ENCODE measurements at regions not wholly inside any gene's neighbourhood (a gene's known extent, or its start where the extent isn't known, plus 50 kb on each side); places are given as distances from the start of the nearest gene placed in this dataset.

DNA sequence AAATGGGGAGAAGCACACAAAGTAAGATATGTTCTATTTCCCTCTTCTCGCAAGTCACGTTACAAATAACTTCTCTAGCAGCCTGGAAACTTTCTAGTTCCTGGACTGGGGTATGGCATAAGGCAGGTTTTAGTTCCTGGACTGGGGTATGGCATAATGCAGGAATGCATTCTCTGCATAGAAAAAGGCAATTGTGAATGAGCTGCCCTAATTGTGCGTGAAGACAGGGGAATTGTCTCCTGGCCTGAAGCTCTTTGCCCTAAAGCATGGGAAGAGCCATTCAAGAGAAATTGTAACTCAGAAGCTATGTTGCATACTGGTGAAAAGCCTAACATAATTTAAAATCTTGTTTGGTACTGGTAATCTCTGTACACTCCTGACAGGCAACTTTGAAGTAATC is 54.3 kb upstream of the CBLB start:
- DNase-seq (ENCODE audit: low spot score): no peak

DNA sequence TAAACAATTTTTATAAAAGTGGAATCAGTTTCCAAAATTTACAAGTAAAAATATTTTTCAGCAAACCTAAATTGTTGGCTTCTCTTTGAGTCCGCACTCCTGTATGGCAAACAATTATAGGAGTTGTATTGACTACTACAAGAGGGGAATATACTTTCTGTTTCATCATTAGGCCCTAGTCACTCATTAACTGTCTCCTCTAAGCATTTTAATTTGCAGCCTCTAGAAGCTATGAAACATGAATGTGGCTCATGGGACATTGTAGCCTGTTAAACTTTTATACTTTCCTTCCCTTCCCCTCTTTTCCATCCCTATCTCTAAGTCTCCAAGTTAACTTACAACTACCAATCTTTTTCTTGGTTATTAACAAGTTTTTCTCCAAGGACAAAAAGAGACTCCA is 58.9 kb upstream of the CBLB start:
- DNase-seq (ENCODE audit: low spot score): no peak

DNA sequence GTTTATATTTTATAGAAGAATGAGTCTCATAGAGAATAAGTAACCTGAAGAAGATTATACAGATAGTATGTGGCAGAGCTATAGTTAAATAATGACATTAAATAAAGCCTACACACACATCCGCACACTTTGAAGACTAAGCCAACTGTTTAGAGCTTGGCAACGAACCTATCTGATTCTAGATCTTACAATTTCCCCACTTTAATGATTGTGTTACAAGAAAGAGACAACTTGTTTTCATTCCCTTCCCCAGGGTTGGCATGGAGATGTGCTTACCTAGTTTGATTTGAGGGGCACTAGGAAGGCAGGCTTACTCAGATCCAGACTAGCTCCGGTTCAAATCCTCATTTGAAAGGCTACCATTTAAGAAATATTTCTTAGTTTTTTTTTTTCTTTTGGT is 61.9 kb upstream of the CBLB start:
- DNase-seq (ENCODE audit: low spot score): no peak

DNA sequence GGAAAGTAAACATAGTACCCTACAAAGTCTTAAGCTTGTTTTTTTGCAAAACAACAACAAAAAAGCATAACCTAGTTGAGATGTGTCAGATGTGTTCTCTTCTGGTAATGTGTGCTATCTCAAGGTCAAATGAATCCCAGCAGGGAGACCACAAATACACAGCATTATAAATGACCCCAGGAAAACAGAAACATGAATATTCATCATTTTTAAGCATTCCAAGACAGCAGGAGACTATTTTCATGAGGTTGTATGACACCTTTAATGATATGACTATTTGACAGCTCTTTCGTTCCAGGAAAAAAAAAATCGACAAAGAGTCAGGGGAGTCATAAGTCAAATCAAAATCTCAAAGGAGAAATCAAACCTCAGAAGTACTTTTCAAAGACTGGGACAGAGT is 62.7 kb upstream of the CBLB start:
- no peak for DNase-seq (ENCODE audit: low spot score)

DNA sequence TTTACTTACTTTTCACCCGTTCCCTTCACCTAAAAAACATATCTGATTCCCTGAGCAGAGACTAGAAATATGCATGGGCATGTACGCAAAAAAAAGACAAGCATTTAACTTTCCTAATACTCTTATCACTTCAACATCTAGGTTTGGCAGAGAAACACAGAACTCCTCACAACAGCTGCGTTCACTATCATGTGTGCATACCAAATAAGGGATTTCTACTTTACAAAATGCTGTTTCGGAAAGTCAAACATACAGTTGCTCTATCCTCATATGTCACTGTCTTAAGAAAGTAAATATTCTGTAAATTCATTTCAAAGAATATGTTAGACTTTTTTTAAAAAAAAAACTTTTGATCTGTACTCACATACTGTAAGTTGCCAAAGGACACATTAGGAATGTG is 65.1 kb upstream of the CBLB start:
- no peak for DNase-seq (ENCODE audit: low spot score)

DNA sequence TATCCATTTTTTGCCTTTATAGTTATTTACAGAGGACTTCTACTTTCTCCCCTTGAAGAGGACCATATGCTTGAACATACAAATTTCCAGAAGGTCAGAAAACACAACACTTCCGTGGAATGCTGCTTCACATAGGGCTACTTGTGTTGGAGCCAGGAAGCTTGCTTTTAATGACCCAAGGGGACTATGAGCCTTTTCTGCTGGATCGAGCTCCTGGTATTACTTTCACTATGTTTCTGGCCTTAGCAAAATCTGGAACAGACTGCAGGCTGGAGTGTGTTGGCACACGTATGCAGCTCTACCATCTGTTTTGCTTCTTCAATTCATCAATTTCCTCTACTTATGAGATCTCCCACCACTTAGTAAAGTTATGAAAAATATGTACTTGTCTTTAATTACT is 69.3 kb upstream of the CBLB start:
- DNase-seq (ENCODE audit: low spot score): no peak

DNA sequence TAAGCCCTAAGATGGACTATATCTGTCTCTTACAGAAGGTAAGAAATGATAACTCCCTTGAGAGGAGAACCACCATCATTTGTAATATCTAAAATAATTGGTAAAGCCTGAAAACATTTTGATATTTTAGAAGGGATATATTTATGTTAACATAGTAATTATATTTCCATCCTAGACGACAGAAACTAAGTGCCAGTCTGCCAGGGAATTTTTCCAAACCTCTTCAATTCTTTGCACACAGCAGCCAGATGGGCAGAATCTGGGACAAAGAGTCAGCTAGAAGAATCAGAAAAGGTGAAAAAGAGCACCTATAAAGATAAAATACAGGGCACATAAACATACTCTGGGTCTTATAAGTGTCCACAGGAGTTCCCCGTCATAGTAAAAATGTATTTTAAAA is 70.0 kb upstream of the CBLB start:
- no peak for DNase-seq (ENCODE audit: low spot score)

DNA sequence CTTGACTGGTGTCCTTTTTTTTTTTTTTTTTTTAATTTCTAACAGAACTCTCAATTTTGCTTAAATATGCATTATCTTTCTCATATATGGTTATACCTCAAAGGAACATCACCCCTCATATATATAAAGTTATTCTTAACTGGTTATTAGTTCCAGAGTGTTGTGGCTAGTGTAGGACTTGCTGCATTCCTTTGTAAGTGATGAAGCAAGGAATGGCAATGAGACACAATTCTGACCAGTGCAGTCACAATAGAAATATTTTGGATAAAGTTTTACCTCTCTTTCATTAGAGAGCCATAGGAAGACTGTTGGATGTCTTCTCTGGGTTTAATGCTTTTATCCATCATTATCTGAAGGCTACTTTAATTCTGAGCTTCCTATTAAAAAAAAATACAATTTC is 75.5 kb upstream of the CBLB start:
- no peak for DNase-seq (ENCODE audit: low spot score)

DNA sequence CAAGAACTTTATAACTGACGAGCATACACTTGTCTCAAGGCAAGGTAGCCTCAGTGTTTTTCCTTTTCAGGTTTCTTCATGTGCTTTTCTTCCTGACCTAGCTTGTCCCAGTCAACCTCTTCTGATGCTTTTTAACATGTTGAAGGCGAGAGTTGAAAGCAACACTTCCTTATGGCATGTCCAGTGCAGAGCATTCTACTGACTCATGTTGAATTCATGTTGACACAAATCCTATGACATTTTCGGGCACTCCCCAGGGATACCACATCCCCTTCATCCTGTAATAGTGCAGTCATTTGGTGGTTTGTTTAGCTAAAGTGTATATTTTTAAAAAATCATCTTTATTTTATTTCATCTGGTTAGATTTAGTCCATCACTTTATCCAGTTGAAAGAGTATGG is 75.9 kb upstream of the CBLB start:
- no peak for DNase-seq (ENCODE audit: low spot score)

DNA sequence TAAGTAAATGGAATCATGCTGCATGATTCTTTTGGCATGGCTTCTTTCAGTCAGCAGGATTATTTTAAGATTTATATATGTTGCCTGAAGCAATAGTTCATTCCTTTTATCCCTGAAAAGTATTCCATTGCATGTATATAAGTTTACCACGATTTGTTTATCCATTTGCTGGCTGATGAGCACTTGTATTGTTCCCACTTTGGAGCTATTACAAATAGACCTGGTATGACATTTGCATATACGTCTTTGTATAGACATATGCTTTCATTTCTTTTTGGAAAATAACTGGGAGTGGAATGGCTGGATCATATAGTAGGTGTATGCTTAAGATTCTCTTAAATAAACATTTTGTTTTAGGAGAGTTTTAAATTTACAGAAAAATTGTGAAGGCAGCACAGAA is 79.3 kb upstream of the CBLB start:
- DNase-seq (ENCODE audit: low spot score): no peak

DNA sequence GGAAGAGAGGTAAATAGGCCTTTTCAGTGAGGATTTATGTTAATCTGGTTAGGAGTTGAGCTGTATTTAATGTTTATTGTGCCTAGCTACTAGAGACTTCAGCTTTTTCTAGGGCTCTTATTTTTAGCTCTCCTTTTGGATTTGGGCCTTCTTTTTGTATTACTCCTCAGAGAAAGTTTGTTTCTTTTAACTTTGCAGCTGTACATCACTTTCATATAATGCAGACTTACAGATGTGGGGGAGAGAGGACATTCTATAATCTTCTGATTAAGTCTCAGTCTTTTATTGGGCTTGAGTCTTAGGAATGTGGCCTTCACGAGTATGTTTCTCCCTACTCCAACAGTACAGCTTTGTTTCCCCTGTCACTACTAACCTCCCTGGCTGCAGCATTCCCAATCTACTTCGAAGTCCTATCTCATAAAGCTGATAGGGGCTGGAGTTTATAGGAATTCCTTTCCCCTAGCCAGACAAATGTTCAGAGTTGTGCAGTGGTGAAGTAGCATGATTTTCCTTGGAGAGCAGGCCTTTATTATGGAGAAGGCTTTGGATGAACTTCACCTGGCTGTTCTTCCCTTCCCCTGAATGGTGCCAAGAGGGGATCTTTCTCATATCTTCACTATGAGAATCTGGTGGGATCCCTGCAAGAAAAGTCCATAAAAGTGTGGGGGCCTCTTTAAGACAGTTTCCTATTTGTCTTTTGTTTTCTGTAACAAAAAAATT is 82.2 kb upstream of the CBLB start:
- no peak for DNase-seq (ENCODE audit: low spot score)

DNA sequence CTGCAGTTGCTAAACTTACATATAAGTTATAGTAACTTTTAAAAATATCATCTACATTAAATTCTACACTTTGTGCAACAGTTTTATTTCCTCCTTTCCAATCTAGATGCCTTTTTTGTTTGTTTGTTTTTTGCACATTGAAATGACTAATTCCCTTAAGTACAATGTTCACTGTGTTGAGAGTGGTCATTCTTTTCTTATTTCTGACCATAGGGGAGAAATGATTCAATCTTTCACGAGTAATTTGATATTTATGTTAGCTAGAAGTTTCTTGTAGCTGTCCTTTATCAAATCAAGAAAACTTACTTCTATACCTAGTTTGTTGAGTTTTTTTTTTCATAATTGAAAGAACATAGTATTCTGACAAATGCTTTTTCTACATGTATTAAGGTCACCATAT is 85.0 kb upstream of the CBLB start:
- DNase-seq (ENCODE audit: low spot score): no peak

DNA sequence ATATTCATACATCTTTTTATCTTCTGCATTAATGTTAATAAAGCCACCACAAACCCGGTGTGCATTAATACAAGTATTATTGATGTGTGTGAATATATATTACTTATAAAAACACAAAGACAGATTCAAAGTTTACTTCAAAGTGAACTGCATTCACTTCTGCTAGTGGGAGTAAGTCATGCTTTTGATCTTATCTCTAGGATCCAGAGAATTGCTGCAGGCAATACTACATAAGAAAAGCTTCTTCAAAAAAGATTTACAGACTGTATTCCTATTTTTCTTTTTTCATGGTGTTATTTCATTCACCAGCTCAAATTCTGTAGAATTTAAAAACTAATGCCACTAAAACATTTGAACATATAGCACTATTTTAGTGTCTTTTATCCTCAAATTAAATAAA is 87.5 kb upstream of the CBLB start:
- DNase-seq (ENCODE audit: low spot score): no peak

DNA sequence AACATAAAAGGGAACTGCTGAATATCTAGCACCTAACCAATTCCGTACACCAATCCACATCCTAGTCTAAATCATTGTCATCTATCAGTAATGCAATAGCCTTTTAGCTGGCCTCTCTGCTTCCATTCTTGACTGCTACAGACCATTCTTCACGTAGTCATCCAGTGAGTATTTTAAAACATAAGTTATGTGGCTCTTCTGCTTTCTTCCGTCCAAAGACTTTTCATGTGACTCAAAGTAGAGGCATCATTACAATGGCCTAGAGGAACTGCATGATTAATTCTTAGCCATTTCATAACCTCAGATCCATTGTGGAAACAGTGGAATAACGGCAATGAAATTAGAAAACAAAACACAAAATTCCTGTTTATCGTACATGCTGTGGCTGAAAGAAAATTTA is 88.9 kb upstream of the CBLB start:
- DNase-seq (ENCODE audit: low spot score): no peak

DNA sequence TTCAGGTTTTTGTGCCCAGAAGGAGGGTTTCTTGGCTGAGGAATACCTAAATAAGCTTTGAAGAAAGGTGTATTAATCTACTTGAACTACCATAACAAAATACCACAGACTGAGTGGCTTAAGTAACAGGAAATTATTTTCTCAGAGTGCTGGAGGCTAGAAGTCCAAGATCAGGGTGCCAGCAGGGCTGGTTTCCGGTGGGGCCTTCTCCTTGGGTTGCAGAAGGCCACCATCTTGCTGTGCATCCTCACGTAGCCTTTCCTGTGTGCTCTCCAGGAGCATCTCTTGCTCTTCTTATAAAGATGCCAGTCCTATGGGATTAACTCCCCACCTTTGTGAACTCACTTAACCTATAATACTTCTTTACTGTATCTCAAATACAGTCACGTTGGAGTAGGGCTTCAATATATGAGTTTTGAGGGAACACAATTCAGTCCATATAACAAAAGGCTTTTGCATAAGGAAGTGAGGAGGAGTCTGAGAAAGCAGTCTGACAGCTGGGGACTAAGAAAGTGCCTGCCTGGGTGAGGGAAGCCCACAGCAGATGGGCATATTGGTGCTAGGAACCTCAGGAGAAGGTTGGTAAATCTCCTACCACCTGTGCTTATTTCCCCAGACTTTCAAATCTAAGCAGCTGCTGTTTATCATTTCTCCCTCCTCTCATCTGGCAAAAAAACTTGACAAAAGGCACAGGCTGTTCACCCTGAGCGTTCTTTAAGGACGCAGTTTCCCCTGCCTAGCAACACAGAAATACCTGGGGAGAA is 89.6 kb upstream of the CBLB start:
- DNase-seq (ENCODE audit: low spot score): no peak

DNA sequence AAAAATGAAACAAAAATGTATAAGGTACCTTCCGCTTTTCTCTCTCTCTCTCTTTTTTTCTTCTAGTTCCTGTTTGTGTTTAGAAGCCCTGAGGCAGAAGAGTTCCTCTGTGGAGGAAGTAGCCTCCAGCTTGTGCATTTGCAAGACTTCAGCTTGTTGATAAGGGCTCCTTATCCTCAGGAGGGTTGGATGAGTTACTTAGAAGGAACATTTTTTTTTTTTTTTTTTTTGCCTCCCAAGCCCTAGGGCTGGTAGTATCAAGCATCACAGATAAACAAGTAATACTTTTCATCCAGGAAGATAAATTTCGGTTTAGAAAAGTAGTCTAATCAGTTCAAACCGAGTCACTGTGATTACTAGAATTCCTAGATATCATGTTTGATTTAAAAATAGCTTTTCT is 91.0 kb upstream of the CBLB start:
- no peak for DNase-seq (ENCODE audit: low spot score)

DNA sequence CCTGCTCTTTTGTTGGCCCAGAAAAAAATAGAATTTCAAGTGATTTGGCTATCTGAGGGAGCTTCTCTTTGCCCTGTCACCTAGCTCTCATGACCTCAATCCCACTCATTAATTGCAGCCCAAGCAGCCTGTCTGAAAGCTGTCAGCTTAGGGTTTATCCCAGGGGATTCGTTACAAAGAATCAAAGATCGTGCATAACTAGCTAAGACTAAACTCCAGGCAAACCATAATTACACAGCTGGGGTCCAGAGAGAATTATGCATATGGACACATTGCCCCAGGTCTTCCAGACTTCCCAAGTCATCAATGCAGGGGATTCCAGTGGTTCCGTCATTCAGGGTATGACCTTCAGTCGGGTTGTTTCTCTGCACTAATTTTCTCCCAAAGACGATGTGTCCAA is 91.6 kb upstream of the CBLB start:
- DNase-seq (ENCODE audit: low spot score): no peak

DNA sequence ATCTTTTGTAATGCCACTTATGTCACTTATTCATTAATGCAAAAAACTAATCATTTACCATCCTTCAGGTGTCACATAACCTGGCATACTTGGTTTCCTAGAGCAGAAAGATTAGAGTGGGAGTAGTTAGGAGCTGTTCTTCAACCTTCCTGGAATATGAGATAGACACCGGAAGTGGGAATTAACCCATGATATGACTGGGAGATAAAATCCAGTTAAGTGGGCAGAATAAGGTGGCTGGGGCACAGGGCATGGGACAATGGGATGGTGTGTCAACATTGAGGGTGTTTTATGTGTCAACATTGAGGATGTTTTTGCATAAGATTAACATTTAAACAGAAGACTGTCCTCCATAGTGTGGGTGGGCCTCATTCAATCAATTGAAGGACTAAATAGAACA is 94.3 kb upstream of the CBLB start:
- no peak for DNase-seq (ENCODE audit: low spot score)

DNA sequence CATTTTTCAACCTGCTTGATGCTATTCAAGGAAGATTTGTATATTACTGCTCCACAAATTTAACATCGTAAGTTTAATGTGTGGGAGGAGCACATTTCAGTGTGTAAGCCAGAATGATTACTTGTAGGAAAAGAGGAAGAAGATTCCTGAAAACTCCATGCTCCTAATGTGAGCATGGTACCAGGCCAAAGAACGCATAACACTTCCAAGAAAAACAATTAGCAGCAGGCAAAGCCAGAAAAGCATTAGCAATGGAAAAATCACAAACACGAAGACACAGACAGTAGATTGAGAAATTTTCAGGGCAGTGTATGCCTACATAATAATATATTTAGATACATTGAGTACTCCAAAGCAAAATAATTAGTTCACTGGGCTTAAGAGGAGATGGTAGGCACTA is 96.6 kb upstream of the CBLB start:
- no peak for DNase-seq (ENCODE audit: low spot score)

DNA sequence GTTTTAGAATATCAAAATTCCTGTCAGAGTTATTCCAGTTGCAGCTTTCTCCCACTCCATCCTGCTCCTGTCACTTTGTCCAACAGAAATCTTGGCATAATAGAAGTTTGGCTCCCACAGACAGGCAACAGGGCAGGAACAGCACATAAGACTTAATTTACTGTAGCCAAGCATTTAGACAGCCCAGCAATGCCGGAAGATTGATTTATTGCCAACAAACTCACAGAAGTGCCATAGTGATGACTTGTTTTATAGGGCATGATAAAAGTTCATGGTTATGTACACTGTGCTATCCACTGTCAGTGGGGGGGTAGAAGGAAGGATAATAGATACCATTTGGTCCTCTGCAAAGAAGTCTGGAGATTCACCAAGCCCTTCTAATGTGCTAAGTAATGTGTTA is 98.3 kb upstream of the CBLB start:
- no peak for DNase-seq (ENCODE audit: low spot score)

DNA sequence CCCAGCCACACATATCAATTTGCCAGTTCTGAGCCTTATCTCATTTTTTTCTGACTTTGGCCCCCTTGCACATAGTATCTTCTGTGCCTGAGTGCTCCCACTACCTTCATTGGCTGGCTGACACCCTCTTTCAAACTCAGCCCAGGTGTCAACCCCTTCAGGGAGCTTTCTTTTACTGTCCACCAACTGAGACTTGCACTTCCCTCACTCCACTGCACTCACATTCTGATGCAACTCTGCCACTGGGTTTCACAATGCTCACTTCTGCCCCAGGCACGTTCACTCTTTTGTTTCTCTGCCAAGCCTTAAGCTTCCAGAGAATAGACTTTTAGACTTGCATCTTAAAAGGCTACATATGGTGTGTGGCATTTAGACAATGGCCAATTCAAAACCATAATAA is 101.5 kb upstream of the CBLB start:
- no peak for DNase-seq (ENCODE audit: low spot score)

DNA sequence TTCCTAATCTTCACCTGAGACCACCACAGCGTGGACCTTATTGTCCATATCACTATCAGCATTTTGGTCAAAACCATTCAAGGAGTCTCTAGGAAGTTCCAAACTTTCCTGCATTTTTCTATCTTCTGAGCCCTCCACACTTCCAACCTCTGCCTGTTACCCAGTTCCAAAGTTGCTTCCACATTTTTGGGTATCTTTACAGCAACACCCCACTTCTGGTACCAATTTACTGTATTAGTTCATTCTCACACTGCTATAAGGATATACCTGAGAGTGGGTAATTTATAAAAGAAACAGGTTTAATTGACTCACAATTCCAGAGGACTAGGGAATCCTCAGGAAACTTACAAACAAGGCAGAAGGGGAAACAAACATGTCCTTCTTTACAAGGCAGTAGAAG is 103.3 kb upstream of the CBLB start:
- DNase-seq (ENCODE audit: low spot score): no peak

DNA sequence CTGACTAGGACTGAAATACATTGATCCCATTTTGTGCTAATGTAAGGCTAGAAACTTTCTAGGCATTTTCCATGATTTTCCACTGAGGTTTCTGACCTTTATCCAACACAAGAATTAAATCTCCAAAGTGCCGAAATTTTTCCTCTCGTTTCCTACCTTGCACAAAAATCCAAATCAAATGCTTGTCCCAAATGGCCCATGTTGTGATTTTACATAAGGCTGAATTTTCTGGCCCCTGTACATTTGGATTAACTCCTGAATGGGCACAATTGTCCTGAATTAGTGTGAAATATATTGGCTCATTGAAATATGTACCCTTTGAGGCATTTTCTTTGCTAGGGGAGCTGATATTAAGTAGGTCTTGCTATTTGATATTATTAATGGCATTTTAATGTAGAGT is 105.6 kb upstream of the CBLB start:
- no peak for DNase-seq (ENCODE audit: low spot score)

DNA sequence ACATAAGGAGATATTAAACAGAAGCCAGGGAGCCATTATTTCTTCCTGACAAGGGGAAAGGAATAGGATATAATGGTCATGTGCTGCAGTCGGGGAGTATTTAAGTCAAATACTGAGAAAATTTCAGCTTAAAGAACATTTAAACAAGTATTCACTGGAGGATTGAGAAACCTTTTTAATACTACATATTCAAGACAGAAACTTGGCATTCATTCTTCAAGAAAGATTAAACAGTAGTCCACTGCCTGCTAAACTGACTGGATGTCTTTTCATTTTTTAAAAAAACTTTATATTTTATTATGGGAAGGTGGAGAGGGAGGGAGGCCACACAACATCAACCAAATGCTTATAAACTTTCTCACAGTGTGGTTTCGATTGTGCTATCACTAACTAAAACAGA is 107.4 kb upstream of the CBLB start:
- no peak for DNase-seq (ENCODE audit: low spot score)

All from ecto neural progenitor cell (in vitro differentiated cells).